ENCODE measurements at regions not wholly inside any gene's neighbourhood (a gene's known extent, or its start where the extent isn't known, plus 50 kb on each side); places are given as distances from the start of the nearest gene placed in this dataset.

DNA sequence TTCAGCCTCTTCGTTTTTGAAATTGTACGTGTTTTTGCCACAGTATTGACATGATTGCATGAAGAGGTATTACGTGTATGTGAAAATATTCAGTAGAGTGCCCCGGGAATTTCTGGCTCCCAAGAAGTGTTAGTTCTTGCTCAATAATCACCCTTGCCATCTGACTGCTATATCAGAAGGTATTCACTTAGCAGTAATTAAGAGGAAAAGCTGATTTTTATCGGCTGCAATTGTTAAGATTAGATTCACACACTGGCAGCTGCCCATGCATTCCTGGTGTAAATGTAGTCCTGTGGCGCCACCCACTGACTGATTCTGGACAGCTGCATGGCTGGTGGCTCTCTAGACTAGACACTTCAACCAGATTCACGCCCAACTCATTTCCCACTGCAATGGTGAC, 440.1 kb upstream of the ADAMTS16 start:
- in situ Hi-C loops (cut with HindIII; ENCODE audit: low pct_unique_long_range_greater_than_20kb, low sequenced_read_pairs), result no loop called here
- DNase-seq (ENCODE audit: low read depth, low spot score), result peak; percentile 79

DNA sequence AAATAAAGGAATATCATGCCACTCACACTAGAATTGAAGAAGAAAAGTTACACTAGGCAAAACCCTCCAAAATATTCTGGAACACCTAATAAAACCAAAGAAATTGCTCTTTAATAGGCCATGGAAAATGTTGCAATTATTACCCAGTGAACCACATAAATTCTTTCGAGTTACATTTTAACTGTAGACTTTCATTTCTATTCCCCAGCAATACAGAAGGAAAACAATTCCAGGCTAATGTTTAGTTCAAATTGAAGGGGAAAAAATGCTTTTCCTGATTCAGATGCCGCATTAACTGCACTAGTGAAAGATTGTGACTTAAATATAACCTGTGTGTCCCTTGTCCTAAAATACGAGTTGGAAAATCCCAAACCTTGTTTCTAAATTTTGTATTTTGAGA, 439.3 kb upstream of the ADAMTS16 start:
- no peak for DNase-seq (ENCODE audit: low read depth, low spot score)
- in situ Hi-C loops (cut with HindIII; ENCODE audit: low pct_unique_long_range_greater_than_20kb, low sequenced_read_pairs), result no loop called here

DNA sequence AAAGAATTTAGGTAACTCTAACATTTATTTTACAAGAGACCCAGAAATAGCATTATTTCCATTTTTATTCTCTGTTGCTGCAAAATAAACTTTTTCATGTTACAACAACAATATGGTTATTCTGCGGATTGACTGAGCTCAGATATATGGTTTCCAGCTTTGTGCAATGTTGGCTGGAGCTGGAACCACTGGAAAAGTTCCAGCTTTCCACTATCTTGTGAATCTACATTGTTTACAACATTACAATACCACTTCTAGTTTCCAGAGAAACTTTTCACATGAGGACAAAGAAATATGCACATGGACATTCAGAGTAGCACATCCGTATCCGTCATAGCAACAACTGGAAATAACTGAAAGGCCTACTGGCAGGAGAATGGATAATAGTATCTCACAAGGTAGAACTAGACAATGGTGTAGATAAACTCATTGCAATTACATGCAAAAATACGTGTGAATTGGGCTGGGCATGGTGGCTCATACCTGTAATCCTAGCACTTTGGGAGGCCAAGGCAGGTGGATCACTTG, 436.1 kb upstream of the ADAMTS16 start:
- in situ Hi-C loops (cut with HindIII; ENCODE audit: low pct_unique_long_range_greater_than_20kb, low sequenced_read_pairs), result no loop called here
- DNase-seq (ENCODE audit: low read depth, low spot score), result no peak

DNA sequence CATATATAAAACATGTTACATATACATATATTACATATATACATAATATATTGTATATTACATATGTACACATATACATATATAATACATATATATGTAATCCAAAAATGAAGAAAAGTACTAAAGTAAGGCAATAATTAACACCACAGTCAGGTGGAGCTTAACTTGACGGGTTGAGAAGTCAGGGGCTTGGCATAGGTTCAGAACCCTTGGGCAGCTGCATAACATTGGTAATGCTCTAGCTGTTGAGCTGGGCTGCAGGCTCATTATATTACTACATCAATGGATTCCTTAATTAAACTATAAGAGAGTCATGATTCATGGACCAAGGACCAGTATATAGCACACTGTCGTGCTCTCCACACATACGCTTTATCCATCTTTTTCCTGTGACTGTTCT, 435.2 kb upstream of the ADAMTS16 start:
- in situ Hi-C loops (cut with HindIII; ENCODE audit: low pct_unique_long_range_greater_than_20kb, low sequenced_read_pairs), result no loop called here

DNA sequence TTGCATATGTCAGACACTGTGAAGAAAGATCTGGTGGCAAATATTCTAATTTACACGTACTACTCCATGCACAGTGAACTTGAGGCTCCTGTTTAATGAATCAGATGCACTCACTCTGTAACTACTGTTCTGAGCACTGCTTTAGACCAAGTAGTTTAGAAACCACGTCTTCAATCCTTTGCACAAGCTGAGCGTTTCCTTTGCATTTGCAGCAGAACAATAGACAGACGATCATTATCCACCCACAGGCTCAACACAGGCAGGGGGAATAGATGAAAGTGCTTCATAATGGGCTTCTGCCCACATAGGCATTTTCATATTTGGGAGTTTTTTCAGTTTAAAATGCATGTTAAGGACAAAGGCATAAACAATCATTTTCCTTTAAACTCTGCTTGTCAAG, 423.3 kb upstream of the ADAMTS16 start:
- in situ Hi-C loops (cut with HindIII; ENCODE audit: low pct_unique_long_range_greater_than_20kb, low sequenced_read_pairs), result no loop called here
- DNase-seq (ENCODE audit: low read depth, low spot score), result no peak

More for the DNA sequence above, 435.2 kb upstream of the ADAMTS16 start:
- DNase-seq (ENCODE audit: low read depth, low spot score), result no peak

DNA sequence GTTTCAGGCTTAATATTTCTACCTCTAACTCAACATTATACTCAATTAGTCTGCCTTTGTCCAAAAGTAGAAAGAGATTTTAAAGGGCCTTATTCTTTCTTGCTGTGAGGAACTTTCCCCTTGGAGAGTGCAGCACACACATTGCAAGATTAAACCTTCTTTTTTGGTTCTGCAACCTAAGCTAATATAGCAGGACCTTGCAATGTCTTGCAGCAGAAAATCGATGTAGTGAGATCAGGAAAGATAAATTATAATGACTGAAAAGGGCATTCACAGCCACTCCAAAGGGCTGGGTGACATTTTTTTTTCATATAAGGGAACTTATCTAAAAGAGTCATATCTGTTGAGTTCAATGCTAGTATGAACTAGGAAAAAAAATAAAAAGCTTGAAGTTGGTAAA, 422.7 kb upstream of the ADAMTS16 start:
- in situ Hi-C loops (cut with HindIII; ENCODE audit: low pct_unique_long_range_greater_than_20kb, low sequenced_read_pairs), result no loop called here

DNA sequence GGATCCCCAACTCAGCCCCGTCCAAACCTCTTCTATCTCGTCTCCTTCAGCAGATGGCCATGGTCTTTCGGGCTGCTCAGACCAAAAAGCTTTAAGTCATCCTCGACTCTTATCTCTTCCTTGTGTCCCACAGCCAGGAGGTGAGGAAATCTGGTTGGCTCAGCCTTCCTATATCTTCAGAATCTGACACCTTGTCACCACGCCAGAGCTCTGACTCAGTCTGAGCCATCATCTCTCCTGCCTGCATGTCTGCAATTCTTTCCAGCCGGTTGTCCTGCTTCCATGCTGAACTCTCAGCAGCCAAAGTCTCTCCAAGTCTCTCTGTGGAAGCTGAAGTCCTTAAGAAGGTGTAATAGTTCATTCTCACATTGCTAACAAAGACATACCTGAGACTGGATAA, 419.3 kb upstream of the ADAMTS16 start:
- no peak for DNase-seq (ENCODE audit: low read depth, low spot score)
- in situ Hi-C loops (cut with HindIII; ENCODE audit: low pct_unique_long_range_greater_than_20kb, low sequenced_read_pairs), result no loop called here

More for the DNA sequence above, 422.7 kb upstream of the ADAMTS16 start:
- DNase-seq (ENCODE audit: low read depth, low spot score), result no peak

DNA sequence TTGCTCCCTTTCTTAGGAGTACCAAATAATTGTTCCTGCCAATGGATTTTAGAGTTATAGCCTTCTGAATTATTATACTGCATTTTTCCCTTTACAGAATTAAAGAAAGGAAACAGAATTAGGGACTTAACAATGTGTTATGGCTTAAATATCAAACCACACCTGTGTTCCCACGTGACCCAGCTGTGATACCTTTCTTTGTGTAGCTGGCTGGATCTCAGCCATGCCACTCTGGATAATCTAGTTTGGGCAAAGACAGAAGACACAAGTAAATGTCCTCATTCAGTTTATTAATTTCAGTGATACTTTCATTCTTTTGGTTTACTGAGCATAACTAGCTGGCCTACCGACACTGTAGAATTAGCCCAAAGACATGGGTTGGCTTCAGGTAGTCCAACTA, 417.2 kb upstream of the ADAMTS16 start:
- no peak for DNase-seq (ENCODE audit: low read depth, low spot score)
- in situ Hi-C loops (cut with HindIII; ENCODE audit: low pct_unique_long_range_greater_than_20kb, low sequenced_read_pairs), result no loop called here

DNA sequence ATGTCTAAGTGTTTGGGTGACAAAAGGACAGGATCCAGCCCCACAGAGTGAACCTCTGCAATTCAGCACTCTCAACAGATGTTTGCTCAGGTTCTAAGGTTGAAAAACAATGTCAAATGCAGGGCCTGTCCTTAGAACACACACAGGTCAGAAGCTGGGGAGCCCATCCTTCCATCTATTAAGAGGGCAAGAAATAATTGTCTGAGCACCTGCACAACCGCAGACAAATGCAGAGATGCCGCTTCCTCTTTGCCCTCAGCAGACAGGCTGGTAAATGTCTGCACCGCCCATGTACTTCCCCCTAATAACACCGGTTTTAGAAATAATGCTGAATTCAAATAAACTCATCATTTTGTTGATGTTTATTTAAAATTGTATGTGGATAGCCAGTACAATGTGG, 414.5 kb upstream of the ADAMTS16 start:
- in situ Hi-C loops (cut with HindIII; ENCODE audit: low pct_unique_long_range_greater_than_20kb, low sequenced_read_pairs), result no loop called here

DNA sequence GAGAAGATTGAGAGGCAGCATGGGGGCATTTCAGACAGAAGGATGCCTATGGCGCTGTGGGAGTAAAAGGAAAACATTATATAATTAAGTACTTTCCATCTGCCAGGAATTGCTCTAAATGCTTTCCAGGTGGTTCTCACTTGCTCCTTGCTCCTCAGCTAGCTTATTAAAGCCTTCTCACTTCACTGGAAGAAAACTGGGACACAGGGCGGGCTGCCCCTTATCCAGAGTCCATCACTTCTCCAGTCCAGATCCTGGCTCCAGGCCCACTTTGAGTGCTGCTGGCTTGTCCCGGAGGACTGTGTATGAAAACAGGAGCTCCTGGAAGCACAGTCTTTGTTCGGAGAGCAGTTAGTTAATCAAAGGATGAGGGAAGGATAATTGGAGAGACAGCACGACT, 409.9 kb upstream of the ADAMTS16 start:
- in situ Hi-C loops (cut with HindIII; ENCODE audit: low pct_unique_long_range_greater_than_20kb, low sequenced_read_pairs), result no loop called here

More for the DNA sequence above, 414.5 kb upstream of the ADAMTS16 start:
- DNase-seq (ENCODE audit: low read depth, low spot score), result no peak

DNA sequence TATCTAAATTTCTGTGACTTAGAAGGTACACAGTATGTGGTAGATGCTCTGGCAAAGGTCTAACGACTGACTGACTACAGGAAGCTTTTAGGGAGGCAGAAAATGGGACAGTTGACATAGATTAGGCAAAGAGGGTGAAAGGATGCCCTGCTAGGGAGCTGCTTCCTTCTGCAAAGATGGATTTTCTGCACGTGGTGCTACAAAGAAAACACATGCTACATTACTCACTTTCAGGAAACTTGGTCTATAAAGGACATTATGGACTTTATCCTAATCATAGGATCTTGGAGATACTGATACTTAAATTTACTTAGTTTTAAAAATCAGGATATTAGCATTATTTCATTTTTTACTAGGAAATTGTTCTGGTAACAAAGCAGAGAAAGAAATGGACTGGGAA, 405.8 kb upstream of the ADAMTS16 start:
- in situ Hi-C loops (cut with HindIII; ENCODE audit: low pct_unique_long_range_greater_than_20kb, low sequenced_read_pairs), result no loop called here
- DNase-seq (ENCODE audit: low read depth, low spot score), result no peak

More for the DNA sequence above, 409.9 kb upstream of the ADAMTS16 start:
- DNase-seq (ENCODE audit: low read depth, low spot score), result no peak

DNA sequence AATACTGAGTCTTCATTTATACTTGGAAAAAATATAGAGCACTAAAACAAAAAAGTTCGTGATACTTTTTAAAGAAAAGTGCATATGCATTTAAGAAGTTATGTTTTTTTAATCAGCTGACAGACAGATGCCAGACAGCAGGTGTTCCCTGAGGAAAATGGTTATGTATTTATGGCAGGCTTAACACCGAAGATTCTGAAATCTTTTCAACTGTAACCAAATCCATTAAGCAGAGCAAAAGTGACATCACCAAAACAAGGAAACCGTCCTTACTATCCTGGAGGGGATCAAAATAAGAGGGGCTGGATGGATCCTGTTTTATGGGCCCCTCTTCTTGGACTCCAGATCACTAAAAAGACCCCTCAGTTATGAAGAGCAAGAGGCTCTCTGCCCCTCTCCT, 404.9 kb upstream of the ADAMTS16 start:
- no peak for DNase-seq (ENCODE audit: low read depth, low spot score)
- in situ Hi-C loops (cut with HindIII; ENCODE audit: low pct_unique_long_range_greater_than_20kb, low sequenced_read_pairs), result no loop called here

DNA sequence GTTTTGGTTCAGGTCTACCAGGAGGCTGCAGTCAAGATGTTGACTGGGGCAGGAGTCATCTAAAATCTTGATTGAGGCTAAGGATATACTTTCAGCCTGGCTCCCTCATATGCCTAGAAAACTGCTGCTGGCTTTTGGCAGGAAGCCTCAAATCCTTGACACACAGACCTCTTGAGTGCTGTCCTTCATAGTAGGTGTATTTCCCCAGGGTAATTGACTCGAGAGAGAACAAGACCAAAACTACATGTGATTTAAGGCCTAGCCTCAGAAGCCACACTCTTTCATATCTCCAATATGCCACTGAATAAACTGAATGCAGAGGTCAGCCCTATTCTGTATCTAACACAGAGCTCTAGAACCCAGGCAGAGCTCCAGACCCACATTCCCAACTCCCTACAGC, 402.3 kb upstream of the ADAMTS16 start:
- in situ Hi-C loops (cut with HindIII; ENCODE audit: low pct_unique_long_range_greater_than_20kb, low sequenced_read_pairs), result no loop called here
- no peak for DNase-seq (ENCODE audit: low read depth, low spot score)

DNA sequence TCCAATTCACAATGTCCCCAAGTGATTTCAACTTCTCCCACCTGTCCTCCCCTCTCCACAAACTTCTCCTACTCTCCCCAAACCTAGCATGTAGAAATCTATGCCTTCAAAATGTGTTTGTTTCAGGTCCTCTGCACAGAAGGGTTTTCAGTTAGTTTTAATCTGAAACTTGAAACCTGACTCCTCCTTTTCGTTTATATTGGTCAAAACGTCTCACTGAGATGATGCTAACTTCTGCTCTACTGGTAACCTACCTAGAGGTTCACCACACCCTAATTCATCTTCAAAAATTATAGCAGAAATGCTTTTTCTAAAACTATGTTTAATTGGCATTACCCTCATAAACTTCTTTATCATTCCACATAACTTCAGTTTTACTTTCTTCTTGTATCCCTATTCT, 401.8 kb upstream of the ADAMTS16 start:
- DNase-seq (ENCODE audit: low read depth, low spot score), result no peak
- in situ Hi-C loops (cut with HindIII; ENCODE audit: low pct_unique_long_range_greater_than_20kb, low sequenced_read_pairs), result no loop called here

DNA sequence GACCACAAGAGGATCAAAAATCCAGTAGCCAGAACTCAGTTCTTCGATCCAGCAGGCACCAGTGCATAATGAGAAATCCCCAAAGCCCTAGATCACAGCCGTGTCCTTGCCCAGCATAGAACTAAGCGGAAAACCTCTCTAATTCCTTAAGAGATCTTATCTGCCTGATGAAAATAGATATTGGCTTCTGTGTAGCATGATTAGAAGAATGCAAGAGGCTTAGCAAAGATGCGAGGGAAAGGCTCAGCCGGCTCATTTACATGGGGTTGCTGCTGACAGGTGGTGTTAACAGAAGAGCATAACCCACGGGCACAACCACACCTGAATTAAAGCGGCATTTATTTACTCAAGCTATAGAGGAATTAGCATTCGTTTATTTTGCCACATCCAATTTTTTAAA, 400.0 kb upstream of the ADAMTS16 start:
- no peak for DNase-seq (ENCODE audit: low read depth, low spot score)
- in situ Hi-C loops (cut with HindIII; ENCODE audit: low pct_unique_long_range_greater_than_20kb, low sequenced_read_pairs), result no loop called here

DNA sequence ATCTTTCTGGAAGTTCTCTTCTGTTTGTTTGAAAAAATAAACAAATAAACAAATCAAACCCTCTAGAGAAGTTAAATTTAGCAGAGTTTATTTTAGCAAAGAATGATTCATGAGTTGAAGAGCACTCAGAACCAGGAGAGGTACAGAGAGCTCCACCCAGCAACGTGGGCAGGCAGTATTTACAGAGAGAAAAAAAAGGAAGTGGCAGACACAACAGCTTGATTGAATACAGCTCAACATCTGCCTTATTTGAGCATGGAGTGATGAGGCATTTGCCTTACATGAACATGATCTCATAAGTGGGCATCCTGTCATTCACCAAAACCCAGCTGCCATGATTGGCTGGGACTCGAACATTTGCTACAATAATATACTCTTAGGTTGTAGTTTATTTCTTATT, 381.6 kb upstream of the ADAMTS16 start:
- in situ Hi-C loops (cut with HindIII; ENCODE audit: low pct_unique_long_range_greater_than_20kb, low sequenced_read_pairs), result no loop called here
- DNase-seq (ENCODE audit: low read depth, low spot score), result no peak

DNA sequence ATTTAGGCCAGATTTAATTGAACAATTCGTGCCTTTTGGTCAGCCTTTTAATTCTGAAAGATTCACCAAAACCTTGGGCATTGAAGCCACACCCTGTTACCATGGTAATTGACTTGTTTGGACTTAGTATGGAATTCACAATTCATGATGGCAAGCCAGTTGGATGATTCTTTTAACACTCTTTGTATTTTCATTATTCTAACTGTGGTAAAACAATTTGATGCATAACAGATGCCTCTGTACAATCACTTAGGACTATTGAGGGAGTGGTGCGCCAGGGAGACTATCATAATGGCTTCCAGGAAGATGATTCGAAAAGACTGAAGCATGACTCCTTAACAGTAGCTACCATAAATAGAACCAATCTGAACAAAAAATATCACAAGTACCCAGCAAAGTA, 381.1 kb upstream of the ADAMTS16 start:
- in situ Hi-C loops (cut with HindIII; ENCODE audit: low pct_unique_long_range_greater_than_20kb, low sequenced_read_pairs), result no loop called here
- DNase-seq (ENCODE audit: low read depth, low spot score), result no peak

DNA sequence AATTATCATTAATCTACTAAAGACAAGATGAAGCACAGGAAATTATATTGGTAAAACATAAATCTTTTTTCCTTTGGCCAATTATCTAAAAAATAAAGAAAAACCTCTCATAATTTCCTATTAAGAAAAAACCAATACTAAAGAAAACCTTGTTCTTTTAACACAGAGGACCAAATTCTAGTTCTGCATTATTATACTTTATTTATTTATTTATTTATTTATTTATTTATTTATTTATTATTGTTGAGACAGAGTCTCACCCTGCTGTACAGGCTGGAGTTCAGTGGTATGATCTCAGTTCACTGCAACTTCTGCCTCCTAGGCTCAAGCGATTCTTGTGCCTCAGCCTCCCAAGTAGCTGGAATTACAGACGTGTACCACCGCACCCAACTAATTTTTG, 377.8 kb upstream of the ADAMTS16 start:
- in situ Hi-C loops (cut with HindIII; ENCODE audit: low pct_unique_long_range_greater_than_20kb, low sequenced_read_pairs), result no loop called here
- DNase-seq (ENCODE audit: low read depth, low spot score), result no peak

DNA sequence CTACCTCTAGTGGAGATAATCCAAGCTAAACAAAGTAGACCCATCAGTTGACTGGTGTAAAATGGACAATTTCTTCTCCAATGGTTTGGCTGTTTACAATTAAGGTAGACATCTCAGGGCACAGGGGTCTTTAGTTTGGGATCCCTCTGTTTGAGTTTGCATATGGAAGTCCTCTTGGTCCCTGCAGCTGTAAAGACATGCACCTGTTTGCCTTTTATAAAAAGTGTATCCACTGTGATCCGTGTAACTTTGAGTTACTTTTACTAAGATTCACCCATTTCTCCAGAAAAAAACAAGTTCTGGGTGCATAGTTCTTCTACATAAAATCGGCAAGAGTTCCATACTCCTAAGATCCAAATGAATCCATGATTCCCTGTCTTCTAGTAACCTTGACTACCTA, 374.7 kb upstream of the ADAMTS16 start:
- in situ Hi-C loops (cut with HindIII; ENCODE audit: low pct_unique_long_range_greater_than_20kb, low sequenced_read_pairs), result no loop called here
- no peak for DNase-seq (ENCODE audit: low read depth, low spot score)

DNA sequence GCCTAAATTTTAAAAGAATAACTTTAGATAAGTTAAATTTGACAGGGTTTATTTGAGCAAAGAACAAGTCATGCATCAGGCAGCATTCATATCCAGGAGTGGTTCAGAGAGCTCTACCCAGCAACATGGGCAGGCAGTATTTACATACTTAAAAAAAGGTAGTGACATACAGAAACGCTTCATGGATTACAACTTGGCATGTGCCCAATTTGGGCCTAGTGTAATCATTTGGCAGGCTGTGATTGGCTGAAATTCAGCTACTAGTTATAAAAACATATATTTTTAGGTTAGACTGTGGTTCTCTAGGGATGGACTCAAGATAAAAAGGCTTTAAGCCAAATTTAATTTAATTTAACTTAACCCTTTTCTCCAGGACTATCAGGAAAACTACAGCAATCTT, 374.0 kb upstream of the ADAMTS16 start:
- in situ Hi-C loops (cut with HindIII; ENCODE audit: low pct_unique_long_range_greater_than_20kb, low sequenced_read_pairs), result no loop called here
- no peak for DNase-seq (ENCODE audit: low read depth, low spot score)

All from SK-MEL-5 (cell line).